ENCODE measurements at regions not wholly inside any gene's neighbourhood (a gene's known extent, or its start where the extent isn't known, plus 50 kb on each side); places are given as distances from the start of the nearest gene placed in this dataset.

DNA sequence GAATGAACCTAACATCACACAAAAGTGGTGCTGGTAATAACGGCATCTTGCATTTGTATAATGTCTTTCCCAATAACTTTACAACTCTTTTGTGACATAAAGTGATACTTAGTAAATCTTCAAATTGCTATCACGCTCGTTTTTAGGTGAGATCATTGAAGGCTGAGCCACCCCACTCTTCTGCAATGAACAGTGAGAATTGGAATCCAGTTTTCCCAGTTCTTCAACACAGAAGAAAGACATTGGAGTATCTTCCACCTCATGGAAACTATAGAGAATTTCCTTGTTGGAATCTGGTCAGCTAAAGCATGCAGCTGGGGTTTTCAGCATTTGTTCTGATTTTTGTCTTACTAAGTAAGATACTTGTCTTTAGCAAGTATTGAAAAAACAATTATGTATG is 59.9 kb upstream of the NRIP1 start (continued):
- TF ChIP-seq, protein P1, sequence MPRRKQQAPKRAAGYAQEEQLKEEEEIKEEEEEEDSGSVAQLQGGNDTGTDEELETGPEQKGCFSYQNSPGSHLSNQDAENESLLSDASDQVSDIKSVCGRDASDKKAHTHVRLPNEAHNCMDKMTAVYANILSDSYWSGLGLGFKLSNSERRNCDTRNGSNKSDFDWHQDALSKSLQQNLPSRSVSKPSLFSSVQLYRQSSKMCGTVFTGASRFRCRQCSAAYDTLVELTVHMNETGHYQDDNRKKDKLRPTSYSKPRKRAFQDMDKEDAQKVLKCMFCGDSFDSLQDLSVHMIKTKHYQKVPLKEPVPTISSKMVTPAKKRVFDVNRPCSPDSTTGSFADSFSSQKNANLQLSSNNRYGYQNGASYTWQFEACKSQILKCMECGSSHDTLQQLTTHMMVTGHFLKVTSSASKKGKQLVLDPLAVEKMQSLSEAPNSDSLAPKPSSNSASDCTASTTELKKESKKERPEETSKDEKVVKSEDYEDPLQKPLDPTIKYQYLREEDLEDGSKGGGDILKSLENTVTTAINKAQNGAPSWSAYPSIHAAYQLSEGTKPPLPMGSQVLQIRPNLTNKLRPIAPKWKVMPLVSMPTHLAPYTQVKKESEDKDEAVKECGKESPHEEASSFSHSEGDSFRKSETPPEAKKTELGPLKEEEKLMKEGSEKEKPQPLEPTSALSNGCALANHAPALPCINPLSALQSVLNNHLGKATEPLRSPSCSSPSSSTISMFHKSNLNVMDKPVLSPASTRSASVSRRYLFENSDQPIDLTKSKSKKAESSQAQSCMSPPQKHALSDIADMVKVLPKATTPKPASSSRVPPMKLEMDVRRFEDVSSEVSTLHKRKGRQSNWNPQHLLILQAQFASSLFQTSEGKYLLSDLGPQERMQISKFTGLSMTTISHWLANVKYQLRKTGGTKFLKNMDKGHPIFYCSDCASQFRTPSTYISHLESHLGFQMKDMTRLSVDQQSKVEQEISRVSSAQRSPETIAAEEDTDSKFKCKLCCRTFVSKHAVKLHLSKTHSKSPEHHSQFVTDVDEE (CRISPR knock-in tag; IDR thresholded peaks at IDR 0.05): no peak
- TF ChIP-seq, protein P2, sequence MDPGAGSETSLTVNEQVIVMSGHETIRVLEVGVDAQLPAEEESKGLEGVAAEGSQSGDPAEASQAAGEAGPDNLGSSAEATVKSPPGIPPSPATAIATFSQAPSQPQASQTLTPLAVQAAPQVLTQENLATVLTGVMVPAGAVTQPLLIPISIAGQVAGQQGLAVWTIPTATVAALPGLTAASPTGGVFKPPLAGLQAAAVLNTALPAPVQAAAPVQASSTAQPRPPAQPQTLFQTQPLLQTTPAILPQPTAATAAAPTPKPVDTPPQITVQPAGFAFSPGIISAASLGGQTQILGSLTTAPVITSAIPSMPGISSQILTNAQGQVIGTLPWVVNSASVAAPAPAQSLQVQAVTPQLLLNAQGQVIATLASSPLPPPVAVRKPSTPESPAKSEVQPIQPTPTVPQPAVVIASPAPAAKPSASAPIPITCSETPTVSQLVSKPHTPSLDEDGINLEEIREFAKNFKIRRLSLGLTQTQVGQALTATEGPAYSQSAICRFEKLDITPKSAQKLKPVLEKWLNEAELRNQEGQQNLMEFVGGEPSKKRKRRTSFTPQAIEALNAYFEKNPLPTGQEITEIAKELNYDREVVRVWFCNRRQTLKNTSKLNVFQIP (CRISPR knock-in tag; IDR thresholded peaks at IDR 0.05; ENCODE audit: borderline replicate concordance, low read depth): no peak
- TF ChIP-seq CSDC2 (CRISPR knock-in tag; IDR thresholded peaks at IDR 0.05): no peak
- no peak for TF ChIP-seq ZFP3 (CRISPR knock-in tag; IDR thresholded peaks at IDR 0.05)
- TF ChIP-seq TOX (CRISPR knock-in tag; IDR thresholded peaks at IDR 0.05; ENCODE audit: borderline replicate concordance): no peak
- TF ChIP-seq ZC3H10 (CRISPR knock-in tag; IDR thresholded peaks at IDR 0.05): no peak

DNA sequence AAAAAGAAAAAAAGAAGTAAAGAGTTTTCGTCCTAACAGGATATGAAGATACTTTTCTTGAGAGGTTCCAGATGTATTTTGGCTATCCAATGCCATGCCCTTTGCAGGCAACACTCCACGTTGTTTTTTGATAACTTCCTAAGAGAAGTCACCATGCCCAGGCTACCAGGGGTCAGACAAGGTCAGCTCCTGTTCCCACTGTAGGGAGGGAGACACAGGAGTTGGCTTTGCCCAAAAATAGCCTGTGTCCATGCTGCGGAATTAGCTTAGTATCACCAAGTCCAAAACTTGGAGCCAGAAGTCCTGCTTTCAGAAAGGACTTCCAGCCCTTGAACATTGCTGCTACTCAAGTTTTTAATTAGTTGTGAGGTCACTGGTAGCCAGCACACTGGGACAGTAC is 62.1 kb upstream of the NRIP1 start:
- TF ChIP-seq, protein P3, sequence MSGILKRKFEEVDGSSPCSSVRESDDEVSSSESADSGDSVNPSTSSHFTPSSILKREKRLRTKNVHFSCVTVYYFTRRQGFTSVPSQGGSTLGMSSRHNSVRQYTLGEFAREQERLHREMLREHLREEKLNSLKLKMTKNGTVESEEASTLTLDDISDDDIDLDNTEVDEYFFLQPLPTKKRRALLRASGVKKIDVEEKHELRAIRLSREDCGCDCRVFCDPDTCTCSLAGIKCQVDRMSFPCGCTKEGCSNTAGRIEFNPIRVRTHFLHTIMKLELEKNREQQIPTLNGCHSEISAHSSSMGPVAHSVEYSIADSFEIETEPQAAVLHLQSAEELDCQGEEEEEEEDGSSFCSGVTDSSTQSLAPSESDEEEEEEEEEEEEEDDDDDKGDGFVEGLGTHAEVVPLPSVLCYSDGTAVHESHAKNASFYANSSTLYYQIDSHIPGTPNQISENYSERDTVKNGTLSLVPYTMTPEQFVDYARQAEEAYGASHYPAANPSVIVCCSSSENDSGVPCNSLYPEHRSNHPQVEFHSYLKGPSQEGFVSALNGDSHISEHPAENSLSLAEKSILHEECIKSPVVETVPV (CRISPR knock-in tag; IDR thresholded peaks at IDR 0.05): no peak
- TF ChIP-seq RARB (CRISPR knock-in tag; IDR thresholded peaks at IDR 0.05): no peak
- TF ChIP-seq SNAI2 (CRISPR knock-in tag; IDR thresholded peaks at IDR 0.05): no peak
- TF ChIP-seq ZFP30 (CRISPR knock-in tag; IDR thresholded peaks at IDR 0.05): no peak
- no peak for TF ChIP-seq OSR1 (CRISPR knock-in tag; IDR thresholded peaks at IDR 0.05)
- TF ChIP-seq ISL1 (CRISPR knock-in tag; IDR thresholded peaks at IDR 0.05): no peak
- TF ChIP-seq CSDC2 (CRISPR knock-in tag; IDR thresholded peaks at IDR 0.05): no peak
- TF ChIP-seq, protein P4, sequence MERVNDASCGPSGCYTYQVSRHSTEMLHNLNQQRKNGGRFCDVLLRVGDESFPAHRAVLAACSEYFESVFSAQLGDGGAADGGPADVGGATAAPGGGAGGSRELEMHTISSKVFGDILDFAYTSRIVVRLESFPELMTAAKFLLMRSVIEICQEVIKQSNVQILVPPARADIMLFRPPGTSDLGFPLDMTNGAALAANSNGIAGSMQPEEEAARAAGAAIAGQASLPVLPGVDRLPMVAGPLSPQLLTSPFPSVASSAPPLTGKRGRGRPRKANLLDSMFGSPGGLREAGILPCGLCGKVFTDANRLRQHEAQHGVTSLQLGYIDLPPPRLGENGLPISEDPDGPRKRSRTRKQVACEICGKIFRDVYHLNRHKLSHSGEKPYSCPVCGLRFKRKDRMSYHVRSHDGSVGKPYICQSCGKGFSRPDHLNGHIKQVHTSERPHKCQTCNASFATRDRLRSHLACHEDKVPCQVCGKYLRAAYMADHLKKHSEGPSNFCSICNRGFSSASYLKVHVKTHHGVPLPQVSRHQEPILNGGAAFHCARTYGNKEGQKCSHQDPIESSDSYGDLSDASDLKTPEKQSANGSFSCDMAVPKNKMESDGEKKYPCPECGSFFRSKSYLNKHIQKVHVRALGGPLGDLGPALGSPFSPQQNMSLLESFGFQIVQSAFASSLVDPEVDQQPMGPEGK (CRISPR knock-in tag; IDR thresholded peaks at IDR 0.05; ENCODE audit: borderline replicate concordance): no peak
- TF ChIP-seq ZFP3 (CRISPR knock-in tag; IDR thresholded peaks at IDR 0.05): no peak
- TF ChIP-seq TOX (CRISPR knock-in tag; IDR thresholded peaks at IDR 0.05; ENCODE audit: borderline replicate concordance): no peak
- no peak for TF ChIP-seq PPARA (CRISPR knock-in tag; IDR thresholded peaks at IDR 0.05; ENCODE audit: borderline replicate concordance)
- TF ChIP-seq ARNTL (CRISPR knock-in tag; IDR thresholded peaks at IDR 0.05; ENCODE audit: borderline replicate concordance, low read depth): no peak
- ATAC-seq: no peak

DNA sequence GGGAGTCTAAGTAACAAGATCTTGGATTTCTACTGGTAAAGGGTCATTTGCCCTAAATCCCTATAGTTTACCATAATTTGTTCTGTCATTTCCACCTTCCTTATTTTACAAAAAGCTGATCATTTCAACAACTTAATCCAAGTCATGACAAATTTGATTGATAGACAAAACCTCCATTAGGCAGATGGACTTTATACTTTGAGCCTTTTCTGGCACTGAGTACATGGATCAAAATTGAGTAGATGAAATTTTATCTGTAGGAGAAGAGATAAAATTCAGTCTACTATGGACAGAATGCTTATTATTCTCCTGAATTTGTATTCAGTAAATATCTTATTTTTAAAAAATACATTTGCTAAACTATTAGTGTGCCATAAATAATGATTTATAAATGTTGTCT is 62.6 kb upstream of the NRIP1 start:
- ATAC-seq: no peak
- TF ChIP-seq, protein P1 (CRISPR knock-in tag; IDR thresholded peaks at IDR 0.05): no peak
- TF ChIP-seq, protein P3 (CRISPR knock-in tag; IDR thresholded peaks at IDR 0.05): no peak
- TF ChIP-seq ISL1 (CRISPR knock-in tag; IDR thresholded peaks at IDR 0.05) (no peak), CSDC2 (CRISPR knock-in tag; IDR thresholded peaks at IDR 0.05) (no peak), ZNF70 (CRISPR knock-in tag; IDR thresholded peaks at IDR 0.05) (no peak), TOX (CRISPR knock-in tag; IDR thresholded peaks at IDR 0.05; ENCODE audit: borderline replicate concordance) (no peak), ZFP30 (CRISPR knock-in tag; IDR thresholded peaks at IDR 0.05) (no peak), ZFP3 (CRISPR knock-in tag; IDR thresholded peaks at IDR 0.05) (no peak), PPARA (CRISPR knock-in tag; IDR thresholded peaks at IDR 0.05; ENCODE audit: borderline replicate concordance) (no peak)
- TF ChIP-seq, protein P2 (CRISPR knock-in tag; IDR thresholded peaks at IDR 0.05; ENCODE audit: borderline replicate concordance, low read depth): no peak

Data from SK-N-SH treated with all-trans-retinoic acid at 6 μM for 48 hours (cell line).